HG02870 (cell line): ENCODE measurements at regions not wholly inside any gene's neighbourhood (a gene's known extent, or its start where the extent isn't known, plus 50 kb on each side); places are given as distances from the start of the nearest gene placed in this dataset.

Source experiments
- ATAC-seq: cut with Tn5 transposase; IDR thresholded peaks from one replicate; pipeline ENCODE4 v1.9.1; 2021; ENCODE audit warnings: mild to moderate bottlenecking, moderate library complexity; ENCODE audit not compliant: unreplicated experiment

DNA sequence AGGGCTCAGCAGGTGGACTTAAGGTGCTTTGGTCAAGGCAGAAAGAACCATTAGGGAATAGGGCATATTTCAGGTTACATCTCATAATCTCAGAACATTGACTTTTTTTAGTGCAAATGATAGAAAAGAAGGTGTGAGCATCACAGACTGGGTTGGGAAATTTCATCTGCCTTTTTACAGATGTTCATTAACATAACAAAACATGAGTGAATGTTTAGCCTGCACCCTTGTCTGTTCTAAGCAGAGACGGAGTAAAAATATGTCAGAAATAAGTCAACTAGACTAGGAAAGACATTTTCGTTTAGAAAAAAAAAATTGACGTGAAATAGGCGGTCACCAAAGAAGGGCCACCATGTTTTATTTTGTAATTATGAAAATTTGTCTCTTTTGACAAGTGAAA is 127.5 kb upstream of the CDH13 start:
- no peak for ATAC-seq

DNA sequence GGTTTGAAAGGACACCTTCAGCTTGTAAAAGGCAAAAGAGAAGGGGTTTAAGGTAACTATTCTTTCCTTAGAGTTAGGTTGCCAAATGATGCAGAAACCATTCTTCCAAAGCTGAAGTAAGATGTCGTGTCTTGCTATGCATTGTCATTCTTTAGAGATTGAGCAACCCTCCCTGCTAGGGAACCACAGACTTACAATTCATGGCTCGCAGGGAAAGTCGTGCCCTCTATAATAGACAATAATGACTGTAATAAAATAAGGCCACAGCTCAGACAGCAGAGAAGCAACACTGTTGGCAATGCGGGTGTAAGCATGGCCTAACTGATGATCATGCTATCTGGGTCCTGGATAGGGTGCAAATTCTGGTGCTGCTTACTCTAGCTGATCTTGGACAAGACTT is 129.6 kb upstream of the CDH13 start:
- ATAC-seq = no peak

DNA sequence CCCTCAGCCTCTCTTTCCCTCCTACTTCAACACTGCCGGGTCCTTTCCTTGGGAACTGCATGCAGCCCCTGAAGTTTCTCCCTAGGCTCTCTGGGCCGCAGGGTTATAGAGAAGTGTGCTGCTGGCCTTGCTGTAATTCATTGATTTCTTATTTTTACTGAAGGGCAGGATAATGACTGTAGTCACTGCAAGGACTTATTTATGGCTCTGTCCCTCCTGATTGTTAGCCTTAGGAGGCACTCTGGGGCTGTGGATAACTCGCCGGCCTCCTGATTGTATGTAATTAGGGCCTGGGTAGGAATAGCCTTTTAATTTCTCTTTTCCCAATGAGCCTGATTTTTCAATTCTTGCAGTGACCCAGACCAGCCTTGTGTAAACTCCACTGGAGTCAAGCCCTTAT is 138.3 kb upstream of the CDH13 start:
- ATAC-seq = no peak

DNA sequence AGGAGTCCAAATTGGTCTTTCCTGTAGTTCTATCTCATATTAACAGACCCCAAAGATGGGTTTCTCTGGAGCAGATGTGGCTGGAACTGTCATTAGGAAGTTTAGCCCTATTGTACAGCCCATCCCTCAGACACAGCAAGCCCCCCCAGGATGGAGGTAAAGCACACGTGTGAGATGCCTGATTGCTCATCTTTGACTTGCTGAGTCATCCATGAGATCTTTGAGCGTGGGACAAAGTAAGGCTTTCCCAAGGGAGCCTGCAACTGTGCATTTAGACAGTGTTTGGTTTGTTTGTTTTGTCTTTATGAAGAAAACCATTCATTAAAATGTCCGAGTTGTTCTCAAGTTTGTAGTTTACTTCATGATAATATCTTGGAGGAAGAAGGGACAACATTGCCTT is 145.3 kb upstream of the CDH13 start:
- ATAC-seq = no peak

DNA sequence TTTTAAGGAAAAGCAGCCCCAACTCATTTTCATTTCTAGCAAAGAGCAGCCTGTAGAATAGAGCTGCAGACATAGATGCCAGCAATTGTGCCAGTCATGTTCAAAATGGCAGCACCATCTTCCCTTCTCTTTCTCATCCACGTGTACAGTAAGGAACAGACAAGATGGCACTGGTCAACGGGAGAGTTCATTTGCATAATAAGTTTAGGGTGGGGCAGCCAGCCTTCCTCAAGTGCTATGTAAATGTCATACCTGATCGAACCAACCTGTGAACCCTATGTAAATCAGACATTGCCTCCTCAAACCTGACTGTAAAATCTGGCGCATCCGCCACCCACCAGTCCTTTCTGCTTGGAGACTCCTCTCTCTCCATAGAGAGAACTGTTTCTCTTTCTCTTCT is 150.0 kb upstream of the CDH13 start:
- no peak for ATAC-seq

DNA sequence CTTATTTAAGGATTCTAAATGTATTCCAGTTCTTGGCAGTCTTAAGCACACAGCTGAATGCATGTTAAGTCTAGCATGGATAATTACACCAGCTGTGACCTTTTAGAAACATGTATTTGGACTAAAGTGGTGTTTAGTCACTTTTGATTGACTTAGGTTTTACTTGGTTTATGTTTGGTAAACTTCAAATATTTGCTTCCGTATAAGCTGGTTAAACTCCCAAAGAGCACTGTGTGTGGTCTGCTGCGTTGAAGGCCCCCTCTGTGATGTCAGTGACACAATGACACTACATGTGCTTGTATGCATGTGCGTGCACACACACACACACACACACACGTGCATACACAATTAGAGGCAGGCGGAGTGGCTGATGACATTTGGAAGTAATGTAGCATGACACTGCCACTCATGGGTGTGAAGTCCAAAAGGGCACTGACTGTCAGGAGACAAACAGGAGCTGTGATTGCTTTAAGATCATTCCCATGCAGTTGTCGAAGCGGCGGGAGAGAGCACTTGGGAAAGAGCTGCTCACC is 156.1 kb upstream of the CDH13 start:
- ATAC-seq = no peak

DNA sequence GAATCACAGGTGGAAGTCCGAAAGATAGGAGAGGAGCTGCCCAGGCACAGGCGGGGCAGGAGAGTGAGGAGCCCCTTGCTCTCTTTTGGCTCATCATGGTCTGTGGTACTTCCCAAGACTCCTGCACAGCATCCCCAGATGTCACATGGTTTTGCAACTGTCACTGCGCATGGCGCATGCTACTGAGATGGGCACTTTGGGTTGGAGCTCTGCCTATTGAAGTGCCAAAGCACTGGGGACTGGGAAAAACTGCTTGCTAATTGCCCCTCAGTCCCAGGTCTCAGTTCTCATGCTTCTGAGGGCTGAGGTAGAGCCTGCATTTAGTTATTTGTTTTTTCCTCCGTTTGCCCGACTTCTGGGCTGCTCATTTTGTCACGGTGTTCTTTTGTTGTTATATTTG is 156.8 kb upstream of the CDH13 start:
- no peak for ATAC-seq

DNA sequence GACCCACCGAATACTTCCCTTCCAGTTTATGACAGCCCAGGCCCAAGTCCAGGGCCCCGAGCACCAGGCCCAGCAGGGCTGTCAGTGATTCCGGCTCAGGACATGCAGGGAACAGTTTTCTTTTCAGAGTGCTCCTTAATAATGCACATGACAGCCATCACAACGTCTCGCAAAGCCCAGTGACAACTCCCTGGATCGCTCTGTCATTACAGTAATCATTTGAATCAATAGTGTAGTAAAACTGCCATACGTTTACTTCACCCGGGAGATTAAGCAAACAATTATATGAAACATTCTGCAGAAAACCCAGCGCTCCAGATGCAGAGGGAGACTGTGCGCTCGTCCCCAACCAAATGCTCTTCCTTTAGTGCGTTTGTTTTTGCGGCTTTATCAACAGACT is 162.6 kb upstream of the CDH13 start:
- ATAC-seq = no peak

DNA sequence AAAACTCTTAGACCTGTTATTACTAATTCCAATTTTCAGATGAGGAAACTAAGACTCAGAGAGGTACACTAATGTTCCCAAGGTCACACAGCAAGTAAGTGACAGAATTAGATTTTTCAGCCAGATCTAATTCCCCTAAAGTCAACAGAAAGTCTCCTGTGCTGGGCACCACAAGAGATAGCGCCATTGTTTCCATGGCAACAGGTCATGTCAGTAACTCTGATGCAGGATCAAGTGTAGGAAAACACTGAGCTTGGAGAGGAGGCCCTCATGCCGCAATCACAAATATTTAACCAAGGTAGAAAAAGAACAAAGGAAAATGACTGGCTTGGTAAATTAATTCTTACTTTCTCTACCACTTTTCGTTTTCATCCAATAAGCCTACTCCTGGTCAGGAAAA is 166.0 kb upstream of the CDH13 start:
- ATAC-seq = no peak

DNA sequence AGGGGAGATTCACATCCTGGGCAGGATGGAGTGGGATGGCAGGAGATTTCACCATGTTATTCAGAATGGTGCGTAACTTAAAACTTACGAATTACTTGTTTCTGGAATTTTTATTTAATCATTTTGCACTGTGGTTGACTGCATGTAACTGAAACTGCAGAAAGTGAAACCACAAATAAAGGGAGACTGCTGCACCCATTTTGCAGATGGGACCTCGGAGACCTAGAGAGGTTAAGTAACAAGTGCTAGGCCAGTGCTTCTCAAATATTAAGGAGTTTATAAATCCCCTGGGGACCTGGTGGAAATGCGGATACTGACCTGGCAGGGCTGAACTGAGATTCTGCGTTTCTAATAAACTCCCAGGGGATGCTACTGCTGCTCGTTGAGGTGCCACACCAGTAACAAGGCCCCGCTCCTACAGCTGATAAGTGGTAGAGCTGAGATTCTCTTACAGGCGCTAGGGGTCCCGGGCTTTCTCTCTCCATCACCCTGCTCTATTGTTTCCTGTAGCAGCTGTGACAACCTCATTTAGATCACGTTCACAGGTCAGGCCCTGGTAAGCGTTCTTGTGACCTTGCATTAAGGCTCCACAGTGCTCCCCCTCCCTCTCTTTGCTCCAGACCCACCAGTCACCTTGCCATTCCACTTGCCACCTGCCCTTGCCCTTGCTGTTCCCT is 167.1 kb upstream of the CDH13 start:
- no peak for ATAC-seq

DNA sequence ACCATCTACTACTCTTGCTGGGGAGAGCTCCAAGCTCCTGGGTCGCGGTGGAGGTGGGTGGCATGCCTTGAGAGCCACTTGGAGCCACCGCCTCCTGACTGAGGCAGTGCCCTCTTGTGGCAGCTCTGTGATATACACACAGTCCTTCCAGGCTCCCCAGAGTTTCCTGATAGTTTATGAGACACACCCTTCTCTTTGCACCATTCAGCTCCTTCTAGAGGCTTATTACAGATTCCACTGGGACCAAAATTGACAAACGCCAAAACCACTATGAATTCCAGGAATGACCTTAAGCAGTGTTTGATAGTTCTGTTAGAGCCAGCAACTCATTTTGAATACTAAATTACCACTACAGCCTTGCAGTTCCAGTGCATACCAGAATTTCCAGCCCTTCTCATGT is 170.1 kb upstream of the CDH13 start:
- ATAC-seq = peak; percentile 71

DNA sequence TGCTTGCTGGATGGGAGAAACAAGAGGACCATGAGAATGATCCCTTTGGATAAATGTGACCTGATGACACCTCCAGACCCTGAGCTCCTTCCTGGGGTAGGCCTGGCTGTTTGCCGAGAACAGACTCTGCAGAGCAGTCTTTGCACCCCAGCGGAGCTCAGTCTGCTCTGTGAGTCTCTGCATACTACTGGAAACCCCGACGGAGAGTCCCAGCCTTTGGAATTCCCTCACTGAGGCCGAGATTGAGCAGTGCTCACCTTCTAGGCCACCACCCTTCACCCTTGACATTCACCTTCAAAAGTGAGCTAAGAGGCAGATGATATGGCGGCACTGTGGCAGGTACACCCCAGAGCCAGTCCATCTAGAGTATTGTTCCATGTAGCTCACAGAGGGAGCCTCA is 172.2 kb upstream of the CDH13 start:
- no peak for ATAC-seq

DNA sequence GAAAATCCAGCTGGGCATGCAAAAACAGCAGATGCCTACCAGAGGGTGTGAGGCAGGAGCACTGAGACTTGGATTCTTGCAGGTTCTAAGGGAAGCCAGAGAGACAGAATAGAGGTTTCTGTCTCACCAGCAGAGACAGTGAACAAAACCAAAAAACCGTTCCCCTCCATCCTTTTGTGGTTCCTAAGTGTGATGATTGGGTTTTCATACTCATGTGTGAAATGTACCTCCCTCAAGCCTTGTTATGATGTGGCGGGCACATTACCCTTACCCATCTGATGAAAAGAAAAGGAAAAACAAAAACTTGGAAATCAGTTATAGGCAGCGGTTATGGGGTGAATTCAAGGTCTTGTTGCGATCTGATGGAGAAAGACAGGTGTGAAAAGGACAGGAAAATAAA is 172.6 kb upstream of the CDH13 start:
- no peak for ATAC-seq

DNA sequence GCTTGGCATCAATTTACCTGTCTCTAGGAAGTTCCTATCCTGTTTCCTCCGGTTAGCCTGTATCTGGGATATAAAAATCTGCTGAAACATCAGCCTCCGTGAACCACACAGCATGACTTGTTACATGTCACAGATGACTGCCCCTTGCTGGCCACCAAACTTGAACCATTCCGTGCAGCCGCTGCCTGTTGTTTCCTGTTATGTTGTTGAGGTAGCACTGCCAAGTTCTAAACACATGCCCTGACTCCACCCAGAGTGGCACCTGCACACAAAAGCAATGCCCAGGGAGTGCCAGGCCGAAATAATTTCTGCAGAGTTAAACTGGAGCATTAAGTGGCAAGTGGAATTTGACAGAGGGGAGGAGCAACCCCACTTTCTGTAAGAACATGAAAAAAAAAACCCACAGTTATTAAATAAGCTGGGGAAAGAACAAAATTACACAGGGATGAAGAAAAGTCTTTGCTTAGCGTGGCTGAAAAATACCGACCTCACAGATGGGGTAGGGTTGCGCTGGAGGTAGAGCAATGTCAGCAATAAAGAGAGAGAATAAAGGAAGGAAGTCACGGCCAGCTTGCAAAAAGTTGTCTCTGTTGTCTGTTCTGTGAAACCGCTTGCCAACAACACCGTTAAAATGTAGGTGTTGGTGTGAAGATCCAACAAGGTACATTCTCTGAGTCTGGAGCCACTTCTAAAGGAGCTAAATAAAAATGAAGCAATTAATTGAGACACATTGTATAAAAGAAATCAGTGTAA is 174.6 kb upstream of the CDH13 start:
- no peak for ATAC-seq

DNA sequence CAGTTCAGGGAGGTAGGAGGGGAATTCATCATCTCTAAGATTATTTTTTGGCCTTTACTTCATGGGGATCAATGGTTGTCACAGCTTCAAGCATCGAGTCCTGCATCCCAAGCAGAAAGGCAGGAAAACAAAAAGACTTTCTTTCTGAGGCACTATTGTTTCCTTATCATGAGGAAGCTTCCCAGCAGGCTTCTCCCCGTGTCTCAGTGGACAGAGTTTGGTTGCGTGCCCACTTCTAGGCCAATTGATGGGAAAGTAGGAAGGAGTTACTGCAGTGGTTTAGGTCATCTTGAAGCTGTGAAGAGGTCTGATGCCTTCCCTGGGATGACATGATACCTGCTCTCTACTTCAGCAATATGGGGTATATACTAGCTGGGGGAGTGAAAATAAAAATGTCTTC is 175.3 kb upstream of the CDH13 start:
- no peak for ATAC-seq

DNA sequence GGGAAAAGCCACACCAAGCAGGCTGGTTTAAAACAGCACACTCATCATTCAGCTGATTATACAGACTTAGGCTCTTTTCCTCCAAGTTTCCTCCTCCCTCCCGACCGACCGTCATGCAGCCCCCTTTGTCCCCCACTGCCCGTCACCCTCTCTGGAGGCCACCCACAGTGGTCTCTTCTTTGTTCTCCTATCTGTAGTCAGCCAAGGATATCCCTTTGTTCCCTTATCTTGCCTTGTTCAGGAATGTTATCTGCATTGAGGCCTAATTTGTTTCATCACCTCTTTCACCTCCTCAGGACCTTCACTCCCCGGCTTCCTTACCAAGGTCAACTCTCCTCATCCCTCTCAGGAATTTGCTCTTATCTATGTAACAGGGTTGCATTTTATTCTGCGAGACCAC is 186.4 kb upstream of the CDH13 start:
- no peak for ATAC-seq

DNA sequence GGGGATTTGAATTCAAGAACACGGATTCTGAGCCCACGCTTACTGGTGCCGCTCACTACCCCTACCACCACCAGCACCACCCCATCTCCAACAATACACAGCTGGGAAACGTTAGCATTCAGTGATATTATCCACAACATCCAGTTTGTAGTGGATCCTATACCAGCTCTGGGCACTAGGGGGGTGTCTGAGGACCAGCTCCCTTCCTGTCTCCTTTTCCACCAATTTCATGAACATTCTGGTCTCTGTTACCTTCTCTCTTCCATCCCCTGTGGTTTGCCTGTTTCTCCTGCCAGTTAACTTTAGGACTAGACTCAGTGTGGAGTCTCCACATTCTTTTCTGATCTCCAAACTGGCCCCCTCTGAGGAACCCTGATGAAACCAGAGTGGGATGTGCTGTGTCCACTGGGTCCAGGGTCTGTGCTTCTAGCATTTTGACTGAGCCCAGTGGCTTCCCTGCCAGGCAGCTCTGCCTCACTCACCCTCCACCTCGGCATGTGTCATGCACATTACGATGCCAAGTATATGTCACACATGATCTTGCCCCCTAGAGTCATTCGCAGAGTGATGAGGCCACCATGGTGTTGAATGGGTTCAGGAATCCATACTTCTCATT is 187.0 kb upstream of the CDH13 start:
- no peak for ATAC-seq

DNA sequence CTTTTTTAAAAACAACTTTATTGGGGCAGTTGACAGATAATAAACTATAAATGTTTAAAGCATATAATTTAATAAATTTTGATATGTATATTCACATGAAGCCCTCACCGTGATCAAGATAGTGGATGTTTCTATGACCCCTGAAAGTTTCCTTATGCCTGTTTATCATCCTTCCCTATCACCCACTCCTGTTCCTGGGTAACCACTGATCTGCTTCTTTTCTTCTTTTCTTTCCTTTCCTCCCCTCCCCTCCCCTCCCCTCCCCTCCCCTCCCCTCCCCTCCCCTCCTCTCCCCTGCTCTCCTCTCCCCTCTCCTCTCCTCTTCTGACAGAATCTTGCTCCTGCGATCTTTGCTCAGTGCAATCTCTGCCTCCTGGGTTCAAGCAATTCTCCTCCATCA is 193.7 kb upstream of the CDH13 start:
- no peak for ATAC-seq

DNA sequence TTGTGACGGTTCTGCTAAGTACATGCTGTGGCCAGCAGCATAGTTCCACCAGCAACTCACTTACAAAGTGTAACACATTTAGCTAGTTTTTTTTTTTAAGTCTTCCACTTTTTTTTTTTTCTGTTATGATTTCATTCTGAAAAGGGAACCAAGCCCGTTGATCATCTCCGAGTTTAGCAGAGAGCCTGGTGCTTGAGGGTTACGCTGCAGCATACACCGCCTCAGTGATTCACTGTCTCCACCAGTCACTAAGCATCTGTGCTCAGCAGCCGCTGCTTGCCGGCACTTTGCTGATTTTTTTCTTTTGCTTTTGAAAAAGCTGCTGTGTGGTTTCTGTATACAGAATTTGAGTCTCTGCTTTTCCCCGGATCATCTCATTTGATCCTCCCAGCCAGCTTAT is 194.5 kb upstream of the CDH13 start:
- ATAC-seq = no peak

DNA sequence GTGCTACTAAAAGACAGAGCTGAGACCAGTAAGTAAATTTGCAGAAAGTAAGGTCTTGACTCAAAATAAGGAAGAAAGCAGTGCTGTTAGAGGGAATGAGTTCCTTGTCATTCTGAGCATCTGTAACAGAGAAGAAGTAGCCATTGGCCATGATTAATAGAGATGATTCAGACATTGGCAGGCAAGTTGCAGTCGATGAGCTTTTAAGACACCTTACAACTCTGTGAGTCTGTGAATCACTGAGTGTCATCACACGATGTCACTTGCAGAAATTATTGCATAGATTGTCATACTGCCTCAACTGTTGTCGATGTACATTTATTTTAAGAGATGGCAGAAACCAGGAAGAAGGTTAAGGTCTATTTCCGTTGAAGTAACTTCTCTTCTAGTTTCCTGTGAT is 201.1 kb upstream of the CDH13 start:
- no peak for ATAC-seq

DNA sequence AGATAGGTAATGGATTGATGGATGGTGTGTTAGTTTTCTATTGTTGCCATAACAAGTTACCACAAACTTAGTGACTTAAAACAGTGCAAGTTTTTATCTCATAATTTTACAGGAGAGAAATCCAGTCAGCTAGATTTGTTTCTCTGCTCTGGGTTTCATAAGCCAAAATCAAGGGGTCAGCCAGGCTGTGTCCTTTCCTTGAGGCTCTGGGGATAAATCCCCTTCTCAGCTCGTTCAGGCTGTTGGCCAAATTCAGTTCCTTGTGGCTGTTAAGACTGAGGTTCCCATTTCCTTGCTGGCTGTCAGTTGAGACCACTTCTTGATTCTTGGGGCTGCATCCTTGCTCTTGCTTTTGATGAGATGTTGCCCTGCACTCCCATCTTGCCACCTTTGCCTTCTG is 204.9 kb upstream of the CDH13 start:
- ATAC-seq = no peak

DNA sequence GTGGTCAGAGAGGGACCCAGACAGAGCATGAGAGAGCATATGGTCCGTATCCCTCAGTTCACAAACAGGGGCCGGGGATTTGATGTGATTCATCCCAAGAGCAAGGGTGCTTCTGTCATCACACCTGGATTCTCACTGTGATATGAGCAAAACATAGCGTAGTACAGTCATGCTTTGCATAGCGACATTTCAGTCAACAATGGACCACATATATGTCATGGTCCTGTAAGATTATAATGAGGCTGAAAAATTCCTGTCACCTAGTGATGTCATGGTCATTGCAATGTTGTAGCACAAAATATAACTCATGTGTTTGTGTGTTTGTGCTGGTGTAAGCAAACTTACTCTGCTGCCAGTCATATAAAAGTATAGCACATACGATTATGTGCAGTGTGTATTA is 207.4 kb upstream of the CDH13 start:
- no peak for ATAC-seq
